K562 (cell line): ENCODE measurements at regions not wholly inside any gene's neighbourhood (a gene's known extent, or its start where the extent isn't known, plus 50 kb on each side); places are given as distances from the start of the nearest gene placed in this dataset.

Experiments used
- ATAC-seq: fragments of 200-7000 bp; cut with Tn5 transposase; 3 replicates; pipeline ENCODE4 v1.9.1; 2020; ENCODE audit warnings: moderate library complexity
- BruUV-seq: library from RNA; stranded (reverse); fragments of 400-500 nt; replicated peaks from 2 replicates; lab custom pipeline; 2021; lab: Mats Ljungman, UMichigan
- CTCF ChIA-PET: fragments of 300-600 bp; formaldehyde crosslinking; extraction: SDS; loops from one replicate; lab custom pipeline; 2021; ENCODE audit warnings: low intra/inter-chr PET ratio; lab: Yijun Ruan, JAX
- POLR2A ChIA-PET: fragments of 300-600, 350-650 bp; sonication (Branson Sonifier 250); formaldehyde crosslinking; extraction: SDS; loops from one replicate; lab custom pipeline; 2021; ENCODE audit warnings: antibody characterized with exemption, inconsistent platforms; lab: Yijun Ruan, JAX
- DNase-seq, 4 experiments: peaks; one replicate each; pipeline versions ENCODE4 v3.0.0 to v3.0.0-alpha.2; 2011 to 2018; ENCODE audit warnings: low spot score in 3 of 4, mixed read lengths in 3 of 4; ENCODE audit errors: extremely low read depth in 1 of 4
- FAIRE-seq: peaks from 2 replicates; lab custom pipeline; 2011; peaks lifted over from hg19 to GRCh38; lab: Jason Lieb, UNC
- H2AFZ ChIP-seq: 2 replicates; pipeline ENCODE4 v1.6.0; 2011; ENCODE audit warnings: low read depth, low read length, control low read depth, inconsistent platforms
- H3K27ac ChIP-seq: fragments of 200-600 bp; 3 replicates; pipeline ENCODE4 v1.8.0; 2011; ENCODE audit warnings: low read depth, mild to moderate bottlenecking, control low read depth, inconsistent platforms, low read length, moderate library complexity, mixed read lengths; ENCODE audit errors: extremely low read depth
- H3K27me3 ChIP-seq, 2 experiments: fragments of 300-600 bp in 1 of 2; 2 replicates in 1 of 2; 3 replicates in 1 of 2; pipeline versions ENCODE4 v1.6.0 to v1.8.0; 2011; ENCODE audit warnings: inconsistent platforms in 2 of 2, low read length in 2 of 2, mild to moderate bottlenecking in 1 of 2, mixed read lengths in 1 of 2, moderate library complexity in 1 of 2; ENCODE audit not compliant: control insufficient read depth in 2 of 2, insufficient read depth in 2 of 2
- H3K36me3 ChIP-seq: fragments of 300-600 bp; 3 replicates; pipeline ENCODE4 v1.8.0; 2011; ENCODE audit warnings: mild to moderate bottlenecking, low read length, inconsistent platforms; ENCODE audit not compliant: control insufficient read depth, insufficient read depth
- H3K4me1 ChIP-seq, 2 experiments: fragments of 200-600 bp in 1 of 2; replicated peaks in 1 of 2; 2 replicates in 1 of 2; 3 replicates in 1 of 2; pipeline versions ENCODE4 v1.5.1 to v1.8.0; 2011; ENCODE audit warnings: inconsistent platforms in 2 of 2, low read length in 2 of 2, mild to moderate bottlenecking in 1 of 2, mixed read lengths in 1 of 2, moderate library complexity in 1 of 2; ENCODE audit not compliant: control insufficient read depth in 2 of 2, insufficient read depth in 2 of 2
- H3K4me2 ChIP-seq: 2 replicates; pipeline ENCODE4 v1.6.1; 2011; ENCODE audit warnings: low read length, control low read depth, inconsistent platforms, mixed read lengths; ENCODE audit not compliant: insufficient read depth
- H3K4me3 ChIP-seq: fragments of 200-600 bp; sonication (generic), shearing (Covaris generic); 2 replicates; pipeline ENCODE4 v1.5.1; 2016; ENCODE audit warnings: control low read depth, inconsistent platforms
- H3K79me2 ChIP-seq: fragments of 200-600 bp; 3 replicates; pipeline ENCODE4 v1.8.0; 2011; ENCODE audit warnings: low read length, inconsistent platforms; ENCODE audit not compliant: control insufficient read depth, insufficient read depth
- H3K9ac ChIP-seq, 2 experiments: 2 replicates each; pipeline versions ENCODE4 v1.6.0 to v1.6.1; 2011; ENCODE audit warnings: low read depth in 2 of 2, low read length in 2 of 2, control low read depth in 1 of 2, inconsistent platforms in 1 of 2, mild to moderate bottlenecking in 1 of 2, mixed read lengths in 1 of 2; ENCODE audit not compliant: insufficient read depth in 1 of 2
- H3K9me1 ChIP-seq: one replicate; pipeline ENCODE4 v1.6.0; 2011; ENCODE audit warnings: inconsistent platforms, mild to moderate bottlenecking, low read length, moderate library complexity; ENCODE audit not compliant: control insufficient read depth, insufficient read depth
- H3K9me3 ChIP-seq: replicated peaks from 2 replicates; pipeline ENCODE4 v1.5.1; 2011; ENCODE audit warnings: low read depth, low read length, inconsistent platforms; ENCODE audit not compliant: control insufficient read depth, insufficient read depth
- H4K20me1 ChIP-seq: replicated peaks from 2 replicates; pipeline ENCODE4 v1.6.1; 2011; ENCODE audit warnings: low read length, inconsistent platforms, mixed read lengths; ENCODE audit not compliant: control insufficient read depth, insufficient read depth
- ATF7 ChIP-seq: fragments of 450-650 bp; IDR thresholded peaks from 2 replicates; pipeline ENCODE4 v1.7.1; 2014; ENCODE audit warnings: mild to moderate bottlenecking, moderate library complexity
- EGR1 ChIP-seq: fragments of 450-650 bp; conservative IDR thresholded peaks from 2 replicates; pipeline ENCODE4 v1.6.1; 2017; ENCODE audit warnings: mild to moderate bottlenecking
- FOXK1 ChIP-seq: sonication (generic); formaldehyde crosslinking; IDR thresholded peaks from 2 replicates; pipeline ENCODE4 v1.8.0; 2022; ENCODE audit warnings: missing genetic modification reagents, mild to moderate bottlenecking, borderline replicate concordance
- GATAD2A ChIP-seq: fragments of 450-650 bp; IDR thresholded peaks from 2 replicates; pipeline ENCODE4 v1.6.1; 2017
- JUND ChIP-seq, 2 experiments: IDR thresholded peaks; 2 replicates in 1 of 2; 3 replicates in 1 of 2; pipeline ENCODE4 v1.6.1; 2011; ENCODE audit warnings: borderline replicate concordance in 2 of 2, low read depth in 2 of 2, low read length in 2 of 2, improper control_type of control experiment in 1 of 2, missing biosample characterization in 1 of 2, missing genetic modification characterization in 1 of 2, missing genetic modification reagents in 1 of 2
- MEIS2 ChIP-seq: fragments of 450-650 bp; IDR thresholded peaks from 2 replicates; pipeline ENCODE4 v1.6.1; 2014; ENCODE audit warnings: mild to moderate bottlenecking; ENCODE audit not compliant: partially characterized antibody
- NONO ChIP-seq, 2 experiments: fragments of 200-400 bp in 1 of 2; fragments of 450-650 bp in 1 of 2; formaldehyde crosslinking in 1 of 2; IDR thresholded peaks; 2 replicates each; pipeline ENCODE4 v1.6.1; 2017; ENCODE audit warnings: low read depth in 2 of 2, mild to moderate bottlenecking in 2 of 2, moderate library complexity in 2 of 2, low read length in 1 of 2
- OTX1 ChIP-seq: fragments of 450-650 bp; formaldehyde crosslinking; IDR thresholded peaks from 2 replicates; pipeline ENCODE4 v1.4.0; 2022; ENCODE audit warnings: mild to moderate bottlenecking
- SPI1 ChIP-seq: IDR thresholded peaks from 2 replicates; pipeline ENCODE4 v1.6.1; 2011; ENCODE audit warnings: low read depth, low read length, control low read depth, borderline replicate concordance
- SREBF1 ChIP-seq: fragments of 150-350 bp; IDR thresholded peaks from 2 replicates; pipeline ENCODE4 v1.6.1; 2014; ENCODE audit warnings: antibody characterized with exemption, low read depth, low read length, borderline replicate concordance
- ZNF140 ChIP-seq: fragments of 250-450 bp; sonication (Bioruptor Pico); IDR thresholded peaks from 2 replicates; pipeline ENCODE4 v1.8.0; 2021; ENCODE audit warnings: moderate library complexity, mild to moderate bottlenecking, inconsistent platforms
- ZNF146 ChIP-seq: IDR thresholded peaks from one replicate; pipeline ENCODE4 v1.6.1; 2018; ENCODE audit warnings: missing compliant biosample characterization; ENCODE audit not compliant: unreplicated experiment
- ZNF668 ChIP-seq: fragments of 250-450 bp; sonication (Bioruptor Pico); IDR thresholded peaks from 2 replicates; pipeline ENCODE4 v1.8.0; 2022; ENCODE audit warnings: mild to moderate bottlenecking, inconsistent platforms
- WGBS: fragments of 100-300 bp; shearing (Covaris generic); methylation state at CpG from one replicate; pipeline ENCODE4 v1.1.6; 2016; ENCODE audit warnings: low coverage, mixed read lengths; ENCODE audit not compliant: insufficient coverage; ENCODE audit errors: missing lambda C conversion rate; 5-methylcytosine and 5-hydroxymethylcytosine counted together
- in situ Hi-C: fragments of 300-500 bp; cut with MboI; formaldehyde crosslinking; loops from 4 replicates; pipeline ENCODE4 v1.15.0; 2018; ENCODE audit warnings: inconsistent platforms, mixed read lengths
- intact Hi-C: fragments of 100-400 bp; cut with micrococcal nuclease; formaldehyde crosslinking; loops from 2 replicates; pipeline ENCODE4 v1.14.2; 2022
- TF ChIP-seq, protein P1 (sequence below): sonication (generic); formaldehyde crosslinking; IDR thresholded peaks from 2 replicates; pipeline ENCODE4 v1.8.1; 2023; ENCODE audit warnings: mild to moderate bottlenecking, missing genetic modification reagents
- TF ChIP-seq, protein P2 (sequence below): sonication (generic); formaldehyde crosslinking; IDR thresholded peaks from 2 replicates; pipeline ENCODE4 v1.9.0; 2022; ENCODE audit warnings: mild to moderate bottlenecking, missing genetic modification reagents
- TF ChIP-seq, protein P3 (sequence below): fragments of 450-650 bp; formaldehyde crosslinking; IDR thresholded peaks from 2 replicates; pipeline ENCODE4 v1.4.0; 2022; ENCODE audit warnings: missing genetic modification characterization
- TF ChIP-seq, protein P4 (sequence below), 2 experiments: fragments of 450-650 bp; conservative IDR thresholded peaks; 2 replicates each; pipeline ENCODE4 v1.6.1; 2017; ENCODE audit warnings: mild to moderate bottlenecking in 2 of 2, moderate library complexity in 2 of 2

DNA sequence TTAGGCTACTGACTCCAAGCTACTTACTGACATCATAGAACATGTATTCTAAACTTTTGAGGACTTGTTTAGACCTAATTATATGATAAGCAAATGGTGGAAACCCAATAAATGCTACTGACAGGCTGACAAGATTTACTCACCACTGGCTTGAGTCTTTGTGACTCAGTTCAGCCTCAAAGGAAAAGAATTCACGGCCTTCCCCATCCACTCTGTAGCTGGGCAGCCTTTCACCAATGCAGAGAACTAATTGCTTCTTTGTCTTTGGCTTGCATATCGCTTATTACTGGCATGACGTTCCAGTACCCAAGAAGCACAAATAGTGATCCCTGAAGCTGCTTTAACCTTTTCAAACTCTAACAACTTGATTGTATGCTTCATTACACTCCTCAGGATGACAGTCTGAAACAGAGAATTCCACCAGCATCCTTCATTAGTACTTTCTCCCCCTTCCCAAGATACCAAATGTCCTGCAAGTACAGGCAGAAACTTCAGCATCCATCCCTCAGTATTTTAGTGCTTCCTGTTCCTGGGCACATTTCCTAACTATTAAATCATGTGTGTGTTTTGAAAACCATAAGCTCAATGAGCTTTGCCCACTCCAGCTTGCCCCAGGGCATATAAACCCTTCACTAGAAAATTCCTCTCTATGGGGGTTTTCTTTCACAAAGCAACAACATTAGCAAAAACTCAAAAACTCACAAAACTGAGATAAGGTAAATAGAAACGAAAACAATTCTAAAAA is 298.1 kb upstream of the SLC7A11 start:
- Histone ChIP-seq H3K4me1 (no peaks in the 10 kb centered on the region), H3K36me3 (no peaks in the 10 kb centered on the region), H2AFZ (no peak overlapping the region), H3K27ac (no peak overlapping the region), H3K4me3 (no peak overlapping the region), H3K27me3 (peaks cover 0 to 7% of the 10 kb centered on the region in 2 experiments; a peak in 1 of 5 replicates), H4K20me1 (no peaks in the 10 kb centered on the region), H3K9me3 (no peaks in the 10 kb centered on the region), H3K9me1 (no peaks in the 10 kb centered on the region), H3K9ac (no peak overlapping the region), H3K79me2 (no peaks in the 10 kb centered on the region), H3K4me2 (no peak overlapping the region)
- DNase-seq, result no peak
- ATAC-seq, result no peak
- CTCF ChIA-PET, result no interaction called here
- POLR2A ChIA-PET, result interaction anchor here (0.6 kb wide), 1 partner anchor 362 kb away, joined by 3 read pairs; no protein-coding TSS in a partner anchor
- intact Hi-C loops, result no loop called here
- no peak for FAIRE-seq
- 0% methylated on average over 4 of the region's 4 CpGs for WGBS
- in situ Hi-C loops, result no loop called here
- BruUV-seq, result no TSS peak
- TF ChIP-seq, protein P1, sequence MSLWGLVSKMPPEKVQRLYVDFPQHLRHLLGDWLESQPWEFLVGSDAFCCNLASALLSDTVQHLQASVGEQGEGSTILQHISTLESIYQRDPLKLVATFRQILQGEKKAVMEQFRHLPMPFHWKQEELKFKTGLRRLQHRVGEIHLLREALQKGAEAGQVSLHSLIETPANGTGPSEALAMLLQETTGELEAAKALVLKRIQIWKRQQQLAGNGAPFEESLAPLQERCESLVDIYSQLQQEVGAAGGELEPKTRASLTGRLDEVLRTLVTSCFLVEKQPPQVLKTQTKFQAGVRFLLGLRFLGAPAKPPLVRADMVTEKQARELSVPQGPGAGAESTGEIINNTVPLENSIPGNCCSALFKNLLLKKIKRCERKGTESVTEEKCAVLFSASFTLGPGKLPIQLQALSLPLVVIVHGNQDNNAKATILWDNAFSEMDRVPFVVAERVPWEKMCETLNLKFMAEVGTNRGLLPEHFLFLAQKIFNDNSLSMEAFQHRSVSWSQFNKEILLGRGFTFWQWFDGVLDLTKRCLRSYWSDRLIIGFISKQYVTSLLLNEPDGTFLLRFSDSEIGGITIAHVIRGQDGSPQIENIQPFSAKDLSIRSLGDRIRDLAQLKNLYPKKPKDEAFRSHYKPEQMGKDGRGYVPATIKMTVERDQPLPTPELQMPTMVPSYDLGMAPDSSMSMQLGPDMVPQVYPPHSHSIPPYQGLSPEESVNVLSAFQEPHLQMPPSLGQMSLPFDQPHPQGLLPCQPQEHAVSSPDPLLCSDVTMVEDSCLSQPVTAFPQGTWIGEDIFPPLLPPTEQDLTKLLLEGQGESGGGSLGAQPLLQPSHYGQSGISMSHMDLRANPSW (CRISPR knock-in tag), result no peak
- no peak for TF ChIP-seq SREBF1
- no peak for TF ChIP-seq ZNF146 (CRISPR knock-in tag)
- TF ChIP-seq ZNF668 (CRISPR knock-in tag), result no peak
- TF ChIP-seq, protein P2, sequence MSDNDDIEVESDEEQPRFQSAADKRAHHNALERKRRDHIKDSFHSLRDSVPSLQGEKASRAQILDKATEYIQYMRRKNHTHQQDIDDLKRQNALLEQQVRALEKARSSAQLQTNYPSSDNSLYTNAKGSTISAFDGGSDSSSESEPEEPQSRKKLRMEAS (CRISPR knock-in tag), result no peak
- no peak for TF ChIP-seq SPI1
- no peak for TF ChIP-seq ZNF140 (CRISPR knock-in tag)
- no peak for TF ChIP-seq MEIS2
- TF ChIP-seq, protein P3, sequence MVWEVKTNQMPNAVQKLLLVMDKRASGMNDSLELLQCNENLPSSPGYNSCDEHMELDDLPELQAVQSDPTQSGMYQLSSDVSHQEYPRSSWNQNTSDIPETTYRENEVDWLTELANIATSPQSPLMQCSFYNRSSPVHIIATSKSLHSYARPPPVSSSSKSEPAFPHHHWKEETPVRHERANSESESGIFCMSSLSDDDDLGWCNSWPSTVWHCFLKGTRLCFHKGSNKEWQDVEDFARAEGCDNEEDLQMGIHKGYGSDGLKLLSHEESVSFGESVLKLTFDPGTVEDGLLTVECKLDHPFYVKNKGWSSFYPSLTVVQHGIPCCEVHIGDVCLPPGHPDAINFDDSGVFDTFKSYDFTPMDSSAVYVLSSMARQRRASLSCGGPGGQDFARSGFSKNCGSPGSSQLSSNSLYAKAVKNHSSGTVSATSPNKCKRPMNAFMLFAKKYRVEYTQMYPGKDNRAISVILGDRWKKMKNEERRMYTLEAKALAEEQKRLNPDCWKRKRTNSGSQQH (CRISPR knock-in tag), result no peak
- TF ChIP-seq, protein P4, sequence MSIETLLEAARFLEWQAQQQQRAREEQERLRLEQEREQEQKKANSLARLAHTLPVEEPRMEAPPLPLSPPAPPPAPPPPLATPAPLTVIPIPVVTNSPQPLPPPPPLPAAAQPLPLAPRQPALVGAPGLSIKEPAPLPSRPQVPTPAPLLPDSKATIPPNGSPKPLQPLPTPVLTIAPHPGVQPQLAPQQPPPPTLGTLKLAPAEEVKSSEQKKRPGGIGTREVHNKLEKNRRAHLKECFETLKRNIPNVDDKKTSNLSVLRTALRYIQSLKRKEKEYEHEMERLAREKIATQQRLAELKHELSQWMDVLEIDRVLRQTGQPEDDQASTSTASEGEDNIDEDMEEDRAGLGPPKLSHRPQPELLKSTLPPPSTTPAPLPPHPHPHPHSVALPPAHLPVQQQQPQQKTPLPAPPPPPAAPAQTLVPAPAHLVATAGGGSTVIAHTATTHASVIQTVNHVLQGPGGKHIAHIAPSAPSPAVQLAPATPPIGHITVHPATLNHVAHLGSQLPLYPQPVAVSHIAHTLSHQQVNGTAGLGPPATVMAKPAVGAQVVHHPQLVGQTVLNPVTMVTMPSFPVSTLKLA (conservative IDR thresholded peaks at IDR 0.05), result no peak
- no peak for TF ChIP-seq GATAD2A
- TF ChIP-seq NONO (IDR thresholded peaks at IDR 0.05; ENCODE audit: low read depth in 2 of 2, low read length in 1 of 2), result no peak
- TF ChIP-seq JUND (IDR thresholded peaks at IDR 0.05; ENCODE audit: borderline replicate concordance, low read depth, low read length), result no peak
- no peak for TF ChIP-seq JUND (tag; IDR thresholded peaks at IDR 0.05; ENCODE audit: borderline replicate concordance, low read depth, low read length)
- no peak for TF ChIP-seq ATF7
- no peak for TF ChIP-seq FOXK1 (CRISPR knock-in tag)
- no peak for TF ChIP-seq EGR1
- TF ChIP-seq OTX1 (CRISPR knock-in tag), result no peak
